Psoas muscle (tissue), 7 donors: ENCODE measurements at regions not wholly inside any gene's neighbourhood (a gene's known extent, or its start where the extent isn't known, plus 50 kb on each side); places are given as distances from the start of the nearest gene placed in this dataset.

Source experiments
- ATAC-seq, 4 donors: fragments of 200-7000 bp; cut with Tn5 transposase; one replicate each; pipeline ENCODE4 v1.9.1; 2020; ENCODE audit warnings: moderate library complexity in 3 of 4, mild to moderate bottlenecking in 2 of 4
- DNase-seq, 2 donors: peaks; one replicate each; pipeline ENCODE4 v3.0.0-alpha.2; 2020
- H3K27ac ChIP-seq: fragments of 200-600 bp; one replicate; pipeline ENCODE4 v1.8.0; 2022
- H3K27me3 ChIP-seq, 3 donors: fragments of 200-600 bp in 1 of 3; one replicate each; pipeline versions ENCODE4 v1.6.1 to v1.8.0; 2013 to 2022; ENCODE audit warnings: low read length in 2 of 3, mild to moderate bottlenecking in 2 of 3, moderate library complexity in 1 of 3; ENCODE audit not compliant: insufficient read depth in 3 of 3
- H3K36me3 ChIP-seq, 2 donors: fragments of 200-600 bp in 1 of 2; one replicate each; pipeline versions ENCODE4 v1.6.1 to v1.8.0; 2013 to 2022; ENCODE audit warnings: low read depth in 1 of 2, mild to moderate bottlenecking in 1 of 2, moderate library complexity in 1 of 2; ENCODE audit not compliant: insufficient read depth in 1 of 2
- H3K4me1 ChIP-seq: fragments of 200-600 bp; one replicate; pipeline ENCODE4 v1.8.0; 2022
- H3K4me3 ChIP-seq: fragments of 200-600 bp; one replicate; pipeline ENCODE4 v1.8.0; 2022; ENCODE audit warnings: mild to moderate bottlenecking
- H3K9me3 ChIP-seq: fragments of 200-600 bp; one replicate; pipeline ENCODE4 v1.8.0; 2022
- CTCF ChIP-seq: fragments of 200-600 bp; IDR thresholded peaks from one replicate; pipeline ENCODE4 v1.8.0; 2022; ENCODE audit warnings: antibody characterized with exemption
- WGBS, 3 donors: extraction: QIAGEN DNeasy Blood & Tissue Kit; methylation state at CpG; one replicate each; pipeline versions ENCODE4 v1.1.6 to v1.1.7; 2013; 5-methylcytosine and 5-hydroxymethylcytosine counted together
- intact Hi-C, 2 donors: fragments of 100-400 bp; cut with DNase I; formaldehyde crosslinking; loops; one replicate each; pipeline versions ENCODE4 v1.11.0 to v1.14.2; 2022
- donor health status: healthy with polysubstance abuse.
- donor health status: DM: no; HTN: no; CAD: no; lungs with moderate emphysema.
- donor health status: Bipolar disorder and iron deficiency.
- donor health status: healthy.
- donor health status: DM: yes; HTN: yes; CAD: no.
- donor health status: DM: no; HTN: no; CAD: no.
- donor health status: DM: yes; HTN: yes; CAD: no.

DNA sequence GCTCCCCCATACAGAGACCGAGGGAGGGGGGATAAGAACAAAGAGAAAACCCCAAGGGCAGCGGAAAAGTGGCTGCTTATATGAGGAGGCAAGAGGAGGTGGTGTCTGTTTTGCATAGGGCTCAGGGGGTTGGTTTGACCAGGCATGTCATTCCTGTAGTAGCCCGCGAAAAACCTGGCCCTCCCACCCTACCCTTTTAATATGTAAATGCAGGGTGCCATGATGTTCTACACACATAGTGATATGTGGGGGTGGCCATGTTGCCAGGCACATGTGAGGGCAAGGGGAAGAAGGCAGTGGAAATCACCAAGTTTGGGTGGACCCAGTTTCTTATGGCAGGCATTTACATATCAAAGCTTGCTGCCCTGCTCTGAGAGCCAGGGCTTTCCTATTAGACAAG is 203.5 kb upstream of the UBL3 start:
- no peaks in the 10 kb centered on the region for H3K9me3 ChIP-seq
- ATAC-seq, result no peak
- TF ChIP-seq CTCF, result no peak
- no peaks in the 10 kb centered on the region for H3K4me1 ChIP-seq
- WGBS, 3 donors, result 53 to 64% (median 61%) methylated on average over 4 of the region's 4 CpGs
- H3K4me3 ChIP-seq, result no peak overlapping the region
- H3K27ac ChIP-seq, result no peak overlapping the region
- intact Hi-C loops, result no loop called here
- no peaks in the 10 kb centered on the region for H3K36me3 ChIP-seq
- peaks cover 3 to 8% (median 5%) of the 10 kb centered on the region in 3 donors for H3K27me3 ChIP-seq
- DNase-seq, result no peak

DNA sequence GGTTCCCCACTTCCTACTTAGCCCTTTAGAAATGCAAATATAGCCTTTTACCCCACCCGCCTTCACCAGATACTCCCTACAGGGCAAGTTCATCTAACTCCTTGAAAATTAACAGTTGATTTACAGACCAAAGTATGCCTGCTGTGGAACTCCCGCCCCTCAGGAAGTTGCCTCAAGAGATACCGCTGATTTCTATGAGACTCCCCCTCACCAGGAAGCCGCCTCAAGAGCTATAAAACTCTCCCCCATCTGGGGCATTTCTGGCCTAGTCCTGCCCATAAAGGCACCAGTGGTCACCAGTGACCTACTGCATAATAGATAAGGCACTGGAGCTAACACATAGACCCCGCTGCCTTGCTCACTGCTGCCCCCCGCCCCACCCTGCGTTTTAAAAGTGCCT is 201.7 kb upstream of the UBL3 start:
- DNase-seq (no peak), ATAC-seq (no peak)
- Histone ChIP-seq H3K4me1 (no peaks in the 10 kb centered on the region), H3K36me3 (no peaks in the 10 kb centered on the region), H3K27ac (no peak overlapping the region), H3K27me3 (peaks cover 3 to 5% (median 5%) of the 10 kb centered on the region in 3 donors), H3K9me3 (no peaks in the 10 kb centered on the region), H3K4me3 (no peak overlapping the region)
- intact Hi-C loops, result no loop called here
- TF ChIP-seq CTCF, result no peak
- 42 to 45% (median 42%) methylated on average over 7 of the region's 7 CpGs for WGBS, 3 donors

DNA sequence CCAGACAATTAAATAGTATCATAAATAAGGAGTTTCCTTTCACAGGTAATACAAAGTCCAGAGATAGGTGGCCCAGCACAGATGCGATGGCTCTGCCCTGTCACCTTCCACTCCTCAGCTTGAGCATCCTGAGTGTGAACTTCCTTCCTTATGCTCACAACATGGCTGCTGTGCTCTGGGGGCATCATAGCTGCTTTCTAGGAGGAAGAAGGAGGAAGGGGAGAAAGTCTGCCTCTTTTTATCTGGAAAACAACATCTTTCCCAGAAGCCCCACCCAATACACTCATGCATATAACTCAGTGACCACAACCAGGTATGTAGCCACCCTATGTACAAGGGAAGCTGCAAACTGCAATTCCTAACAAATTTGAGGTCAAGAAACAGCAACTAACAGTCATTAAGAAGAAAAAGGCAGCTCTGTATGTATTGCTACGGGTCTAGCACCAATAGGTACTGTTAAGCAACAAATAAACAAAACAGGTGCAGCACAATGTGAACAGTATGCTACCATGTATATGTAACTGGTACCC is 201.2 kb upstream of the UBL3 start:
- H3K27me3 ChIP-seq, result peaks cover 3 to 5% (median 5%) of the 10 kb centered on the region in 3 donors
- TF ChIP-seq CTCF, result no peak
- ATAC-seq, result no peak

GRCh38 chr13:30049692-30050091 is 199.3 kb upstream of the UBL3 start:
- ATAC-seq, result no peak

More for the DNA sequence above, 201.2 kb upstream of the UBL3 start:
- no peaks in the 10 kb centered on the region for H3K9me3 ChIP-seq
- no peak overlapping the region for H3K27ac ChIP-seq
- 69 to 82% (median 81%) methylated on average over 2 of the region's 2 CpGs for WGBS, 3 donors
- H3K4me1 ChIP-seq, result no peaks in the 10 kb centered on the region
- no peak overlapping the region for H3K4me3 ChIP-seq
- H3K36me3 ChIP-seq, result no peaks in the 10 kb centered on the region
- intact Hi-C loops, result no loop called here
- DNase-seq, result no peak

More at GRCh38 chr13:30049692-30050091, 199.3 kb upstream of the UBL3 start:
- no peaks in the 10 kb centered on the region for H3K4me1 ChIP-seq
- no peak overlapping the region for H3K4me3 ChIP-seq
- H3K27me3 ChIP-seq, result peaks cover 0 to 5% (median 4%) of the 10 kb centered on the region in 3 donors
- no peak for DNase-seq
- H3K36me3 ChIP-seq, result no peaks in the 10 kb centered on the region
- TF ChIP-seq CTCF, result no peak
- no peak overlapping the region for H3K27ac ChIP-seq
- 75 to 78% (median 78%) methylated on average over 5 of the region's 5 CpGs for WGBS, 3 donors
- H3K9me3 ChIP-seq, result no peaks in the 10 kb centered on the region
- intact Hi-C loops, result no loop called here
